ENCODE measurements at regions not wholly inside any gene's neighbourhood (a gene's known extent, or its start where the extent isn't known, plus 50 kb on each side); places are given as distances from the start of the nearest gene placed in this dataset.

DNA sequence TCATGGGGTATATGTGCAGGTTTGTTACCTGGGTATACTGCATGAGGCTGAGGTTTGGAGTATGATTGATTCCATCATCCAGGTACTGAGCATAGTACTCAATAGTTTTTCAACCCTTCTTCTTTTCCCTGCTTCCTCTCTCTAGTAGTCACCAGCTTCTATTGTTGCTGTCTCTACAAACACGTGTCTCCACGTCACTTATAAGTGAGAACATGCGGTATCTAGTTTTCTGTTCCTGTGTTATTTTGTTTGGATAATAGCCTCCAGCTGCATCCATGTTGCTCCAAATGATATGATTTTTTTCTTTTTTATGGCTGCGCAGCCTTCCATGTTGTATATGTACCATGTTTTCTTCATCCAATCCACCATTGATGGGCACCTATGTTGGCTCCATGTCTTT, 214.8 kb upstream of the TFPI start:
- TF ChIP-seq CTCF (IDR thresholded peaks at IDR 0.05) (no peak), POLR2A (IDR thresholded peaks at IDR 0.05) (no peak)

Data from heart left ventricle (tissue), 13 donors.